ENCODE measurements at regions not wholly inside any gene's neighbourhood (a gene's known extent, or its start where the extent isn't known, plus 50 kb on each side); places are given as distances from the start of the nearest gene placed in this dataset.

- Histone ChIP-seq H3K4me3 (no peak overlapping the region), H3K27ac (no peak overlapping the region), H3K27me3 (no peaks in the 10 kb centered on the region), H4K20me1 (no peaks in the 10 kb centered on the region), H3K9me3 (replicated peaks in 1 of 11) (peaks cover 0 to 12% (median under 1%) of the 10 kb centered on the region in 11 experiments; a peak in 14 of 22 replicates), H3K9ac (no peak overlapping the region), H3K36me3 (no peaks in the 10 kb centered on the region), H3K4me2 (no peak overlapping the region; a peak in 1 of 22 replicates), H3K4me1 (peaks cover 6 to 28% (median 15%) of the 10 kb centered on the region in 10 experiments; a peak in 18 of 20 replicates)
- TF ChIP-seq Cebpa-rat (IDR thresholded peaks at IDR 0.05): no peak
Observed at GRCh38 chr2:235215248-235215647, 263.4 kb downstream of the SH3BP4 start.

- no peak overlapping the region for H3K9ac ChIP-seq
- H3K27ac ChIP-seq: peak overlapping the region in 3 of 11 experiments; percentile 2 to 57 (median 50); a peak in 6 of 22 replicates
- peaks cover 0 to 12% (median 0%) of the 10 kb centered on the region in 11 experiments; a peak in 3 of 22 replicates for H3K9me3 ChIP-seq (replicated peaks in 1 of 11)
- TF ChIP-seq Cebpa-rat (IDR thresholded peaks at IDR 0.05): no peak
- H3K4me1 ChIP-seq: peaks cover 9 to 28% (median 17%) of the 10 kb centered on the region in 10 experiments; a peak in 18 of 20 replicates
- no peaks in the 10 kb centered on the region for H3K27me3 ChIP-seq
- H4K20me1 ChIP-seq: no peaks in the 10 kb centered on the region
- no peak overlapping the region for H3K4me3 ChIP-seq
- no peaks in the 10 kb centered on the region for H3K36me3 ChIP-seq
- H3K4me2 ChIP-seq: peak overlapping the region; percentile 23 to 83 (median 62); a peak in 19 of 22 replicates
Observed at GRCh38 chr2:235216901-235217300, 265.1 kb downstream of the SH3BP4 start.

- Histone ChIP-seq H4K20me1 (no peaks in the 10 kb centered on the region), H3K9me3 (replicated peaks in 1 of 11) (peaks cover 0 to 12% (median 0%) of the 10 kb centered on the region in 11 experiments; a peak in 3 of 22 replicates), H3K27ac (peak overlapping the region in 3 of 11 experiments; percentile 15 to 57 (median 18); a peak in 4 of 22 replicates), H3K4me3 (no peak overlapping the region), H3K27me3 (no peaks in the 10 kb centered on the region), H3K36me3 (no peaks in the 10 kb centered on the region), H3K4me2 (peak overlapping the region in 5 of 11 experiments; percentile 54 to 83 (median 72); a peak in 5 of 22 replicates), H3K4me1 (peaks cover 9 to 28% (median 17%) of the 10 kb centered on the region in 10 experiments; a peak in 18 of 20 replicates), H3K9ac (no peak overlapping the region)
- no peak for TF ChIP-seq Cebpa-rat (IDR thresholded peaks at IDR 0.05)
Observed at GRCh38 chr2:235217846-235218245, 266.0 kb downstream of the SH3BP4 start.

GRCh38 chr2:235218486-235218907, 266.7 kb downstream of the SH3BP4 start:
- TF ChIP-seq Cebpa-rat (IDR thresholded peaks at IDR 0.05): peak in 4 of 11 experiments; percentile 16 to 62 (median 36); a peak in 4 of 22 replicates
- Histone ChIP-seq H3K27ac (peak overlapping the region in 3 of 11 experiments; percentile 1 to 44 (median 15); a peak in 5 of 22 replicates), H3K36me3 (no peaks in the 10 kb centered on the region), H3K9me3 (replicated peaks in 1 of 11) (peaks cover 0 to 12% (median under 1%) of the 10 kb centered on the region in 11 experiments; a peak in 6 of 22 replicates), H3K4me3 (no peak overlapping the region), H3K27me3 (no peaks in the 10 kb centered on the region), H4K20me1 (no peaks in the 10 kb centered on the region), H3K9ac (no peak overlapping the region), H3K4me1 (peaks cover 9 to 28% (median 17%) of the 10 kb centered on the region in 10 experiments; a peak in 18 of 20 replicates), H3K4me2 (peak overlapping the region in 2 of 11 experiments; percentile 29 to 62; a peak in 4 of 22 replicates)

- Histone ChIP-seq H3K9ac (no peak overlapping the region), H4K20me1 (no peaks in the 10 kb centered on the region), H3K4me1 (peaks cover 9 to 28% (median 17%) of the 10 kb centered on the region in 10 experiments; a peak in 18 of 20 replicates), H3K4me2 (peak overlapping the region in 1 of 11 experiments; percentile 29; a peak in 1 of 22 replicates), H3K27me3 (no peaks in the 10 kb centered on the region), H3K4me3 (no peak overlapping the region), H3K27ac (peak overlapping the region in 3 of 11 experiments; percentile 1 to 44 (median 15); a peak in 5 of 22 replicates), H3K9me3 (replicated peaks in 1 of 11) (peaks cover 0 to 16% (median 3%) of the 10 kb centered on the region in 11 experiments; a peak in 7 of 22 replicates), H3K36me3 (no peaks in the 10 kb centered on the region)
- TF ChIP-seq Cebpa-rat (IDR thresholded peaks at IDR 0.05): no peak
Observed at GRCh38 chr2:235219048-235219447, 267.2 kb downstream of the SH3BP4 start.

GRCh38 chr2:235220331-235220730, 268.5 kb downstream of the SH3BP4 start:
- peak overlapping the region in 6 of 11 experiments; percentile 1 to 45 (median 26); a peak in 3 of 22 replicates for H3K4me2 ChIP-seq
- no peaks in the 10 kb centered on the region for H3K36me3 ChIP-seq
- no peak overlapping the region for H3K4me3 ChIP-seq
- H3K4me1 ChIP-seq: peaks cover 9 to 28% (median 17%) of the 10 kb centered on the region in 10 experiments; a peak in 18 of 20 replicates
- H3K9me3 ChIP-seq (replicated peaks in 1 of 11): peaks cover 0 to 20% (median 3%) of the 10 kb centered on the region in 11 experiments; a peak in 7 of 22 replicates
- no peaks in the 10 kb centered on the region for H3K27me3 ChIP-seq
- no peak for TF ChIP-seq Cebpa-rat (IDR thresholded peaks at IDR 0.05)
- H3K27ac ChIP-seq: no peak overlapping the region
- H3K9ac ChIP-seq: no peak overlapping the region
- H4K20me1 ChIP-seq: no peaks in the 10 kb centered on the region

- H3K4me2 ChIP-seq: no peak overlapping the region
- peaks cover 0 to 19% (median 3%) of the 10 kb centered on the region in 11 experiments; a peak in 7 of 22 replicates for H3K9me3 ChIP-seq (replicated peaks in 1 of 11)
- peaks cover 0 to 3% (median 0%) of the 10 kb centered on the region in 11 experiments; a peak in 1 of 22 replicates for H3K27me3 ChIP-seq
- TF ChIP-seq Cebpa-rat (IDR thresholded peaks at IDR 0.05): no peak
- H3K27ac ChIP-seq: no peak overlapping the region
- H4K20me1 ChIP-seq: no peaks in the 10 kb centered on the region
- H3K9ac ChIP-seq: no peak overlapping the region
- no peaks in the 10 kb centered on the region for H3K36me3 ChIP-seq
- peaks cover under 1 to 14% (median 6%) of the 10 kb centered on the region in 10 experiments; a peak in 12 of 20 replicates for H3K4me1 ChIP-seq
- no peak overlapping the region for H3K4me3 ChIP-seq
Observed at GRCh38 chr2:235223011-235223410, 270.8 kb upstream of the AGAP1 start.

GRCh38 chr2:235224410-235224809, 269.4 kb upstream of the AGAP1 start:
- no peak for TF ChIP-seq Cebpa-rat (IDR thresholded peaks at IDR 0.05)
- peaks cover 0 to 3% (median 0%) of the 10 kb centered on the region in 11 experiments; a peak in 1 of 22 replicates for H3K27me3 ChIP-seq
- H3K4me2 ChIP-seq: no peak overlapping the region

GRCh38 chr2:235225261-235225660, 268.6 kb upstream of the AGAP1 start:
- Histone ChIP-seq H4K20me1 (no peaks in the 10 kb centered on the region), H3K9ac (no peak overlapping the region), H3K9me3 (replicated peaks in 1 of 11) (peaks cover 0 to 15% (median 3%) of the 10 kb centered on the region in 11 experiments; a peak in 6 of 22 replicates), H3K36me3 (no peaks in the 10 kb centered on the region), H3K4me3 (no peak overlapping the region), H3K27ac (no peak overlapping the region), H3K4me2 (no peak overlapping the region), H3K27me3 (peaks cover 0 to 9% (median 0%) of the 10 kb centered on the region in 11 experiments; a peak in 2 of 22 replicates), H3K4me1 (peaks cover 0 to 5% (median 3%) of the 10 kb centered on the region in 10 experiments; a peak in 7 of 20 replicates)
- TF ChIP-seq Cebpa-rat (IDR thresholded peaks at IDR 0.05): no peak

More at GRCh38 chr2:235224410-235224809, 269.4 kb upstream of the AGAP1 start:
- H3K36me3 ChIP-seq: no peaks in the 10 kb centered on the region
- H3K4me1 ChIP-seq: peaks cover 0 to 7% (median 5%) of the 10 kb centered on the region in 10 experiments; a peak in 7 of 20 replicates
- no peaks in the 10 kb centered on the region for H4K20me1 ChIP-seq
- no peak overlapping the region for H3K9ac ChIP-seq
- H3K4me3 ChIP-seq: no peak overlapping the region
- peaks cover 0 to 15% (median 3%) of the 10 kb centered on the region in 11 experiments; a peak in 6 of 22 replicates for H3K9me3 ChIP-seq (replicated peaks in 1 of 11)
- H3K27ac ChIP-seq: no peak overlapping the region
